H1 (cell line): ENCODE measurements at regions not wholly inside any gene's neighbourhood (a gene's known extent, or its start where the extent isn't known, plus 50 kb on each side); places are given as distances from the start of the nearest gene placed in this dataset.

Experiments
- CTCF ChIA-PET: fragments of 300-600 bp; sonication (Branson Sonifier 250); formaldehyde crosslinking; loops from one replicate; lab custom pipeline; 2021; ENCODE audit not compliant: partially characterized antibody; lab: Charles Lee
- POLR2A ChIA-PET: fragments of 300-600 bp; sonication (Branson Sonifier 250); formaldehyde crosslinking; loops from one replicate; lab custom pipeline; 2021; ENCODE audit warnings: inconsistent platforms; ENCODE audit not compliant: partially characterized antibody; lab: Charles Lee
- DNase-seq, 2 experiments: peaks; one replicate each; pipeline versions ENCODE4 v3.0.0 to v3.0.0-alpha.2; 2010 to 2022; ENCODE audit warnings: low spot score in 2 of 2, low read depth in 1 of 2, mixed read lengths in 1 of 2
- FAIRE-seq: peaks from 2 replicates; lab custom pipeline; 2011; peaks lifted over from hg19 to GRCh38; lab: Jason Lieb, UNC
- H2AFZ ChIP-seq: 2 replicates; pipeline ENCODE4 v1.8.1; 2012; ENCODE audit warnings: low read length, inconsistent platforms
- H2AK5ac ChIP-seq: 2 replicates; pipeline ENCODE4 v1.6.1; 2013; ENCODE audit warnings: low read depth, low read length
- H2BK120ac ChIP-seq: replicated peaks from 2 replicates; pipeline ENCODE3; 2013; ENCODE audit warnings: low read depth, low read length, inconsistent platforms
- H2BK12ac ChIP-seq: 2 replicates; pipeline ENCODE4 v1.6.1; 2013; ENCODE audit warnings: low read depth, low read length
- H2BK15ac ChIP-seq: 2 replicates; pipeline ENCODE4 v1.6.1; 2013; ENCODE audit warnings: low read length
- H2BK20ac ChIP-seq: 2 replicates; pipeline ENCODE4 v1.6.1; 2013; ENCODE audit warnings: low read length
- H2BK5ac ChIP-seq: 2 replicates; pipeline ENCODE4 v1.6.1; 2013; ENCODE audit warnings: low read depth, low read length
- H3K14ac ChIP-seq: 2 replicates; pipeline ENCODE4 v1.6.1; 2013; ENCODE audit warnings: inconsistent platforms; ENCODE audit not compliant: insufficient read length
- H3K18ac ChIP-seq: 2 replicates; pipeline ENCODE4 v1.6.1; 2013; ENCODE audit warnings: low read length; ENCODE audit errors: extremely low read depth
- H3K23ac ChIP-seq: 2 replicates; pipeline ENCODE4 v1.6.1; 2013; ENCODE audit warnings: inconsistent platforms; ENCODE audit not compliant: insufficient read length
- H3K23me2 ChIP-seq: 2 replicates; pipeline ENCODE4 v1.6.1; 2013; ENCODE audit warnings: low read depth, low read length
- H3K27ac ChIP-seq: 2 replicates; pipeline ENCODE4 v1.6.1; 2011; ENCODE audit warnings: low read depth, low read length, inconsistent platforms
- H3K27me3 ChIP-seq, 4 experiments: replicated peaks in 1 of 4; 1 replicate in 1 of 4; 2 replicates in 3 of 4; pipeline versions ENCODE4 v1.6.1 to v1.8.1; 2011 to 2013; ENCODE audit warnings: low read length in 3 of 4, mild to moderate bottlenecking in 3 of 4, inconsistent platforms in 2 of 4, mixed read lengths in 2 of 4, moderate library complexity in 1 of 4; ENCODE audit not compliant: control insufficient read depth in 3 of 4, insufficient read depth in 3 of 4; ENCODE audit errors: extremely low read depth in 1 of 4
- H3K36me3 ChIP-seq, 4 experiments: 2 replicates each; pipeline versions ENCODE4 v1.6.1 to v1.8.1; 2011 to 2013; ENCODE audit warnings: mild to moderate bottlenecking in 4 of 4, low read length in 3 of 4, moderate library complexity in 2 of 4, control low read depth in 1 of 4, inconsistent platforms in 1 of 4; ENCODE audit not compliant: insufficient read depth in 4 of 4, control insufficient read depth in 2 of 4
- H3K4ac ChIP-seq: replicated peaks from 2 replicates; pipeline ENCODE3; 2013; ENCODE audit warnings: low read length, low read depth, mixed read lengths, inconsistent platforms; ENCODE audit not compliant: insufficient read length
- H3K4me1 ChIP-seq, 4 experiments: replicated peaks in 1 of 4; 1 replicate in 1 of 4; 2 replicates in 3 of 4; pipeline versions ENCODE4 v1.6.1 to v1.8.1; 2011 to 2013; ENCODE audit warnings: low read length in 3 of 4, inconsistent platforms in 2 of 4, mixed read lengths in 1 of 4; ENCODE audit not compliant: insufficient read depth in 4 of 4, control insufficient read depth in 3 of 4
- H3K4me2 ChIP-seq, 2 experiments: 2 replicates each; pipeline versions ENCODE4 v1.6.1 to v1.8.1; 2011 to 2013; ENCODE audit warnings: low read depth in 2 of 2, low read length in 2 of 2, control low read depth in 1 of 2, inconsistent platforms in 1 of 2, mild to moderate bottlenecking in 1 of 2; ENCODE audit not compliant: insufficient read depth in 1 of 2
- H3K4me3 ChIP-seq, 4 experiments: fragments of 200-600, 300-600 bp in 1 of 4; sonication (generic), shearing (Covaris generic), sonication (Bioruptor Twin) in 1 of 4; 2 replicates each; pipeline versions ENCODE4 v1.5.1 to v1.8.1; 2011 to 2016; ENCODE audit warnings: low read length in 4 of 4, low read depth in 3 of 4, control low read depth in 2 of 4, inconsistent platforms in 2 of 4, mild to moderate bottlenecking in 2 of 4, mixed read lengths in 1 of 4, moderate library complexity in 1 of 4; ENCODE audit not compliant: insufficient read depth in 2 of 4; ENCODE audit errors: extremely low read depth in 1 of 4
- H3K56ac ChIP-seq: replicated peaks from 2 replicates; pipeline ENCODE3; 2013; ENCODE audit warnings: low read depth, mild to moderate bottlenecking, mixed read lengths, low read length, inconsistent platforms; ENCODE audit not compliant: insufficient read length
- H3K79me1 ChIP-seq: 2 replicates; pipeline ENCODE4 v1.6.1; 2013; ENCODE audit warnings: low read depth, low read length, control low read depth
- H3K79me2 ChIP-seq, 2 experiments: 2 replicates each; pipeline versions ENCODE4 v1.6.1 to v1.8.1; 2012 to 2013; ENCODE audit warnings: low read length in 2 of 2, mild to moderate bottlenecking in 2 of 2, inconsistent platforms in 1 of 2; ENCODE audit not compliant: insufficient read depth in 2 of 2, control insufficient read depth in 1 of 2
- H3K9ac ChIP-seq, 4 experiments: replicated peaks in 1 of 4; 1 replicate in 1 of 4; 2 replicates in 3 of 4; pipeline versions ENCODE4 v1.6.1 to v1.8.1; 2011 to 2013; ENCODE audit warnings: low read depth in 3 of 4, low read length in 3 of 4, control low read depth in 2 of 4, mild to moderate bottlenecking in 2 of 4, moderate library complexity in 2 of 4, inconsistent platforms in 1 of 4; ENCODE audit errors: extremely low read depth in 1 of 4
- H3K9me3 ChIP-seq, 2 experiments: 2 replicates each; pipeline versions ENCODE4 v1.6.1 to v1.8.1; 2012 to 2013; ENCODE audit warnings: mild to moderate bottlenecking in 2 of 2, moderate library complexity in 2 of 2, control low read depth in 1 of 2, inconsistent platforms in 1 of 2, low read depth in 1 of 2, low read length in 1 of 2, mixed read lengths in 1 of 2; ENCODE audit not compliant: insufficient read depth in 2 of 2
- H4K20me1 ChIP-seq, 2 experiments: replicated peaks in 1 of 2; 2 replicates each; pipeline versions ENCODE3 to v1.8.1; 2011 to 2013; ENCODE audit warnings: inconsistent platforms in 2 of 2, low read length in 2 of 2, mild to moderate bottlenecking in 1 of 2; ENCODE audit not compliant: insufficient read depth in 2 of 2, control insufficient read depth in 1 of 2
- H4K5ac ChIP-seq: 2 replicates; pipeline ENCODE4 v1.6.1; 2013; ENCODE audit warnings: low read length, low read depth, mixed read lengths, inconsistent platforms; ENCODE audit not compliant: insufficient read length
- H4K8ac ChIP-seq: 2 replicates; pipeline ENCODE4 v1.8.0; 2013; ENCODE audit warnings: mild to moderate bottlenecking, moderate library complexity, low read length, inconsistent platforms; ENCODE audit not compliant: insufficient read depth; ENCODE audit errors: extremely low read depth
- H4K91ac ChIP-seq: replicated peaks from 2 replicates; pipeline ENCODE3; 2013; ENCODE audit warnings: low read length, mixed read lengths, inconsistent platforms; ENCODE audit not compliant: insufficient read length
- BACH1 ChIP-seq: IDR thresholded peaks from 2 replicates; pipeline ENCODE4 v1.6.1; 2012; ENCODE audit warnings: low read length, improper control_type of control experiment
- NANOG ChIP-seq: IDR thresholded peaks from 2 replicates; pipeline ENCODE4 v1.6.1; 2011; ENCODE audit warnings: low read length, low read depth, mild to moderate bottlenecking, inconsistent platforms; ENCODE audit not compliant: insufficient read depth, poor library complexity, severe bottlenecking
- RAD21 ChIP-seq, 2 experiments: IDR thresholded peaks in 1 of 2; conservative IDR thresholded peaks in 1 of 2; 2 replicates each; pipeline ENCODE4 v1.6.1; 2011; ENCODE audit warnings: low read depth in 2 of 2, low read length in 2 of 2, improper control_type of control experiment in 1 of 2, inconsistent platforms in 1 of 2, mild to moderate bottlenecking in 1 of 2, moderate library complexity in 1 of 2
- RNF2 ChIP-seq: fragments of 200-900, 300-1000 bp; sonication (generic); IDR thresholded peaks from 2 replicates; pipeline ENCODE4 v1.7.1; 2016; ENCODE audit warnings: borderline replicate concordance, low read depth, mild to moderate bottlenecking, antibody characterized with exemption, low read length; ENCODE audit not compliant: poor library complexity, severe bottlenecking; ENCODE audit errors: missing control alignments
- SIX5 ChIP-seq: IDR thresholded peaks from 2 replicates; pipeline ENCODE4 v1.6.1; 2011; ENCODE audit warnings: mild to moderate bottlenecking, low read depth, low read length
- WGBS, 2 experiments: shearing (Covaris generic) in 1 of 2; methylation state at CpG; one replicate each; pipeline versions ENCODE4 v1.1.6 to v1.1.7; 2013 to 2015; ENCODE audit warnings: low lambda C conversion rate in 2 of 2, mixed read lengths in 2 of 2, inconsistent platforms in 1 of 2, low coverage in 1 of 2, missing lambda C conversion rate in 1 of 2; ENCODE audit not compliant: insufficient replicate concordance in 2 of 2, insufficient coverage in 1 of 2, insufficient read length in 1 of 2; ENCODE audit errors: extremely low coverage in 1 of 2, missing lambda C conversion rate in 1 of 2; 5-methylcytosine and 5-hydroxymethylcytosine counted together
- TF ChIP-seq, protein P1 (sequence below): IDR thresholded peaks from 2 replicates; pipeline ENCODE4 v1.6.1; 2012; ENCODE audit warnings: inconsistent platforms
- TF ChIP-seq, protein P2 (sequence below): IDR thresholded peaks from 2 replicates; pipeline ENCODE4 v1.6.1; 2012; ENCODE audit warnings: low read length, inconsistent platforms

GRCh38 chr10:89100680-89101079, 106.4 kb downstream of the CH25H start:
- H2AK5ac ChIP-seq: no peak overlapping the region
- ChIA-PET POLR2A (interaction anchor here (0.7 kb wide), 1 partner anchor 655 kb away, joined by 3 read pairs; no protein-coding TSS in a partner anchor), CTCF (no interaction called here)
- no peak overlapping the region for H2BK15ac ChIP-seq
- H3K56ac ChIP-seq: no peak overlapping the region
- no peaks in the 10 kb centered on the region for H3K4me1 ChIP-seq
- no peak overlapping the region for H3K9ac ChIP-seq
- H3K4me3 ChIP-seq: no peak overlapping the region
- no peak overlapping the region for H4K5ac ChIP-seq
- FAIRE-seq: no peak
- no peak overlapping the region for H3K18ac ChIP-seq
- WGBS, 2 experiments: 90% methylated on average over 4 of the region's 4 CpGs; no CpG with 5 or more reads in 1 of the 2 experiments
- no peak overlapping the region for H4K8ac ChIP-seq
- no peak overlapping the region for H2BK120ac ChIP-seq
- TF ChIP-seq SIX5 (no peak), RNF2 (no peak), NANOG (no peak), RAD21 (IDR thresholded peaks at IDR 0.05 in 1 of 2, conservative IDR thresholded peaks at IDR 0.05 in 1 of 2; ENCODE audit: low read depth in 2 of 2, low read length in 2 of 2) (no peak), BACH1 (no peak)
- TF ChIP-seq, protein P1, sequence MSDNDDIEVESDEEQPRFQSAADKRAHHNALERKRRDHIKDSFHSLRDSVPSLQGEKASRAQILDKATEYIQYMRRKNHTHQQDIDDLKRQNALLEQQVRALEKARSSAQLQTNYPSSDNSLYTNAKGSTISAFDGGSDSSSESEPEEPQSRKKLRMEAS: no peak
- TF ChIP-seq, protein P2, sequence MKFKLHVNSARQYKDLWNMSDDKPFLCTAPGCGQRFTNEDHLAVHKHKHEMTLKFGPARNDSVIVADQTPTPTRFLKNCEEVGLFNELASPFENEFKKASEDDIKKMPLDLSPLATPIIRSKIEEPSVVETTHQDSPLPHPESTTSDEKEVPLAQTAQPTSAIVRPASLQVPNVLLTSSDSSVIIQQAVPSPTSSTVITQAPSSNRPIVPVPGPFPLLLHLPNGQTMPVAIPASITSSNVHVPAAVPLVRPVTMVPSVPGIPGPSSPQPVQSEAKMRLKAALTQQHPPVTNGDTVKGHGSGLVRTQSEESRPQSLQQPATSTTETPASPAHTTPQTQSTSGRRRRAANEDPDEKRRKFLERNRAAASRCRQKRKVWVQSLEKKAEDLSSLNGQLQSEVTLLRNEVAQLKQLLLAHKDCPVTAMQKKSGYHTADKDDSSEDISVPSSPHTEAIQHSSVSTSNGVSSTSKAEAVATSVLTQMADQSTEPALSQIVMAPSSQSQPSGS: no peak
- no peak overlapping the region for H2BK5ac ChIP-seq
- no peak overlapping the region for H3K27ac ChIP-seq
- no peak overlapping the region for H2BK20ac ChIP-seq
- no peak overlapping the region for H2BK12ac ChIP-seq
- H3K14ac ChIP-seq: no peak overlapping the region
- no peaks in the 10 kb centered on the region for H3K27me3 ChIP-seq
- H4K20me1 ChIP-seq: no peaks in the 10 kb centered on the region
- H3K79me1 ChIP-seq: no peaks in the 10 kb centered on the region
- no peak overlapping the region for H3K23ac ChIP-seq
- no peaks in the 10 kb centered on the region for H3K79me2 ChIP-seq
- DNase-seq: no peak
- H3K36me3 ChIP-seq: no peaks in the 10 kb centered on the region; a peak in 1 of 8 replicates
- H4K91ac ChIP-seq: no peak overlapping the region
- H3K4ac ChIP-seq: no peak overlapping the region
- H3K9me3 ChIP-seq: no peaks in the 10 kb centered on the region
- no peaks in the 10 kb centered on the region; the same call in 1 of the 2 replicates for H3K23me2 ChIP-seq
- no peak overlapping the region for H2AFZ ChIP-seq
- no peak overlapping the region for H3K4me2 ChIP-seq
